Mesenchymal stem cell (in vitro differentiated cells and primary cell): ENCODE measurements at regions not wholly inside any gene's neighbourhood (a gene's known extent, or its start where the extent isn't known, plus 50 kb on each side); places are given as distances from the start of the nearest gene placed in this dataset.

Experiments
- DNase-seq: peaks from one replicate; pipeline ENCODE4 v3.0.0-alpha.2; 2013
- H2AFZ ChIP-seq: one replicate; pipeline ENCODE4 v1.6.1; 2013; ENCODE audit warnings: low read depth, mild to moderate bottlenecking, control low read depth, inconsistent platforms, low read length, moderate library complexity
- H2AK5ac ChIP-seq: 2 replicates; pipeline ENCODE4 v1.6.1; 2013; ENCODE audit warnings: low read length, moderate library complexity, mild to moderate bottlenecking, inconsistent platforms; ENCODE audit not compliant: severe bottlenecking
- H2BK120ac ChIP-seq: one replicate; pipeline ENCODE4 v1.6.1; 2013; ENCODE audit warnings: low read depth, mild to moderate bottlenecking, inconsistent platforms, low read length, moderate library complexity
- H2BK12ac ChIP-seq, 2 experiments: one replicate each; pipeline ENCODE4 v1.6.1; 2013; ENCODE audit warnings: inconsistent platforms in 2 of 2, low read length in 2 of 2, mild to moderate bottlenecking in 2 of 2, moderate library complexity in 2 of 2, control low read depth in 1 of 2
- H2BK15ac ChIP-seq: one replicate; pipeline ENCODE4 v1.6.1; 2013; ENCODE audit warnings: mild to moderate bottlenecking, low read depth, inconsistent platforms; ENCODE audit not compliant: poor library complexity, severe bottlenecking
- H2BK5ac ChIP-seq: 2 replicates; pipeline ENCODE4 v1.6.1; 2013; ENCODE audit warnings: low read depth, mild to moderate bottlenecking, low read length, control low read depth, inconsistent platforms; ENCODE audit not compliant: poor library complexity, severe bottlenecking
- H3K14ac ChIP-seq, 2 experiments: one replicate each; pipeline ENCODE4 v1.6.1; 2013; ENCODE audit warnings: inconsistent platforms in 2 of 2, low read length in 2 of 2, control low read depth in 1 of 2, mild to moderate bottlenecking in 1 of 2, moderate library complexity in 1 of 2
- H3K18ac ChIP-seq, 2 experiments: one replicate each; pipeline ENCODE4 v1.6.1; 2013; ENCODE audit warnings: inconsistent platforms in 2 of 2, low read length in 2 of 2, control low read depth in 1 of 2, low read depth in 1 of 2, mild to moderate bottlenecking in 1 of 2
- H3K23ac ChIP-seq, 2 experiments: one replicate each; pipeline ENCODE4 v1.6.1; 2013; ENCODE audit warnings: inconsistent platforms in 2 of 2, low read length in 2 of 2, mild to moderate bottlenecking in 2 of 2, moderate library complexity in 2 of 2, control low read depth in 1 of 2
- H3K27ac ChIP-seq: 2 replicates; pipeline ENCODE4 v1.5.1; 2013; ENCODE audit warnings: mild to moderate bottlenecking, moderate library complexity, low read length, control low read depth, inconsistent platforms; ENCODE audit not compliant: poor library complexity, severe bottlenecking
- H3K27me3 ChIP-seq, 2 experiments: 2 replicates each; pipeline versions ENCODE4 v1.6.1 to v1.7.0; 2013; ENCODE audit warnings: low read length in 2 of 2, mild to moderate bottlenecking in 2 of 2, moderate library complexity in 2 of 2, control low read depth in 1 of 2, inconsistent platforms in 1 of 2; ENCODE audit not compliant: control insufficient read depth in 1 of 2, insufficient read depth in 1 of 2
- H3K36me3 ChIP-seq, 2 experiments: 2 replicates each; pipeline versions ENCODE4 v1.6.1 to v1.7.0; 2013; ENCODE audit warnings: low read length in 2 of 2, control low read depth in 1 of 2, inconsistent platforms in 1 of 2, low read depth in 1 of 2, mild to moderate bottlenecking in 1 of 2; ENCODE audit not compliant: insufficient read depth in 2 of 2, control insufficient read depth in 1 of 2
- H3K4ac ChIP-seq, 2 experiments: one replicate each; pipeline ENCODE4 v1.6.1; 2013; ENCODE audit warnings: inconsistent platforms in 2 of 2, low read length in 2 of 2, mild to moderate bottlenecking in 2 of 2, moderate library complexity in 2 of 2, control low read depth in 1 of 2, low read depth in 1 of 2
- H3K4me1 ChIP-seq: 2 replicates; pipeline ENCODE4 v1.6.1; 2013; ENCODE audit warnings: low read depth, low read length, control low read depth; ENCODE audit not compliant: control insufficient read depth, insufficient read depth
- H3K4me2 ChIP-seq: 2 replicates; pipeline ENCODE4 v1.6.1; 2013; ENCODE audit warnings: low read length, mild to moderate bottlenecking, inconsistent platforms; ENCODE audit not compliant: poor library complexity, severe bottlenecking
- H3K4me3 ChIP-seq, 2 experiments: 2 replicates each; pipeline versions ENCODE4 v1.5.1 to v1.7.0; 2013; ENCODE audit warnings: low read length in 2 of 2, mild to moderate bottlenecking in 2 of 2, control low read depth in 1 of 2, low read depth in 1 of 2; ENCODE audit not compliant: insufficient read depth in 1 of 2
- H3K79me1 ChIP-seq: replicated peaks from 2 replicates; pipeline ENCODE4 v1.6.1; 2013; ENCODE audit warnings: mild to moderate bottlenecking, control low read depth, low read length, inconsistent platforms; ENCODE audit not compliant: poor library complexity, severe bottlenecking
- H3K9ac ChIP-seq: 2 replicates; pipeline ENCODE4 v1.7.0; 2013; ENCODE audit warnings: mild to moderate bottlenecking, low read length, moderate library complexity
- H3K9me3 ChIP-seq: 2 replicates; pipeline ENCODE4 v1.7.0; 2013; ENCODE audit warnings: mild to moderate bottlenecking, low read length; ENCODE audit not compliant: control insufficient read depth
- H4K8ac ChIP-seq: one replicate; pipeline ENCODE4 v1.6.1; 2013; ENCODE audit warnings: inconsistent platforms, mild to moderate bottlenecking, low read length, moderate library complexity
- H4K91ac ChIP-seq: one replicate; pipeline ENCODE4 v1.6.1; 2013; ENCODE audit warnings: mild to moderate bottlenecking, low read length, inconsistent platforms
- WGBS: methylation state at CpG from one replicate; pipeline ENCODE4 v1.1.7; 2013; ENCODE audit warnings: mixed read lengths; 5-methylcytosine and 5-hydroxymethylcytosine counted together

DNA sequence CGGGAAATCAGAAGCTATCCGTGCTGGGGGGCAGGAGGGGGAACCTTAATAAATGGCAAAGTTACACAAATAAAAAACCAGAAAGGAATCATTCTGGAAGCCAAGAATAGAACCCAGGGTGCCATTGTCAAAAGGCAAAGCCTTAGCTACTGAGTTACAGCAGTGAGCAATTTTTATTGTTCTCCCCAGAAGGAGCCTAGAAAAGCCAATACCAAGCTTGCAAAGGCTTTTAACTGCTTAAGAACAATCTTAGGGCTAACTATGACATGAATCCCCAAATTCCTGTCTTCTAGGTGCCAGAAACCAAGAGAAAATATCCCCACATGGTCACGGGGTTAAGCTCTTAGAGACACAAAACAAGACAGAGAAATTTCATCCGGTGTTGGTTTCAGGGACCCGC lies 482.7 kb downstream of the CCSER2 start:
- Histone ChIP-seq H3K23ac (no peak overlapping the region), H3K14ac (no peak overlapping the region)
- 61% methylated on average over 3 of the region's 5 CpGs for whole genome bisulfite sequencing

DNA sequence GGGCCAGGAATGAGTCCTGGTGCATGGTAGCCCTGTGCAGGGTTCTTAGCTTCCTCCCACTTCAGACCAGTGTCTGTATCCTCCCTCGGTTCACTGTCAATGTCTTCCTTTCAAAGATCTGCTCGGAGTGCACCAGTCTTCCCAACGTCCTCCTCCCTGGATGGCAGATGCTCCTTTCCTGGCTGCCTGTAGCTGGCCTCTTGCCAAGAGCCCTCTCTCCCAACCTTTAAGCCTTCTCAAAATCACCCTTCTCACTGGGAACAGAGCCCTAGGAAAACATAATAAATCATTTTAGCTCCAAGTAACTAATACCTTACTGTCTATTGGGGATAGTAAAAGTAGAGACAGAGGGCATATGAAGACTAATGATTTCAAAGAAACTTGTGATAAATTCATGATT lies 490.6 kb downstream of the CCSER2 start:
- Histone ChIP-seq H3K23ac (no peak overlapping the region), H4K8ac (no peak overlapping the region), H3K9me3 (no peaks in the 10 kb centered on the region), H2BK15ac (no peak overlapping the region), H3K14ac (no peak overlapping the region), H3K27me3 (no peaks in the 10 kb centered on the region), H3K79me1 (no peaks in the 10 kb centered on the region), H2BK5ac (no peak overlapping the region), H2AK5ac (no peak overlapping the region), H3K4me1 (peaks cover 8% of the 10 kb centered on the region), H2BK120ac (no peak overlapping the region), H3K9ac (no peak overlapping the region), H3K4me3 (no peak overlapping the region), H2AFZ (no peak overlapping the region), H3K36me3 (no peaks in the 10 kb centered on the region), H3K4ac (no peak overlapping the region), H3K27ac (no peak overlapping the region), H3K4me2 (no peak overlapping the region), H4K91ac (no peak overlapping the region), H3K18ac (no peak overlapping the region), H2BK12ac (no peak overlapping the region)
- 82% methylated on average over 3 of the region's 3 CpGs for WGBS
- no peak for DNase-seq

More for the DNA sequence above, 482.7 kb downstream of the CCSER2 start:
- Histone ChIP-seq H3K27ac (no peak overlapping the region), H3K9ac (no peak overlapping the region), H3K4me2 (no peak overlapping the region), H3K4ac (no peak overlapping the region), H3K36me3 (no peaks in the 10 kb centered on the region), H4K8ac (no peak overlapping the region), H2BK5ac (no peak overlapping the region), H3K4me1 (no peaks in the 10 kb centered on the region), H2BK15ac (no peak overlapping the region), H3K79me1 (no peaks in the 10 kb centered on the region), H2BK12ac (no peak overlapping the region), H2AK5ac (no peak overlapping the region), H3K4me3 (no peak overlapping the region), H2AFZ (no peak overlapping the region), H3K9me3 (peaks cover 6% of the 10 kb centered on the region), H3K27me3 (no peaks in the 10 kb centered on the region), H3K18ac (no peak overlapping the region), H4K91ac (no peak overlapping the region), H2BK120ac (no peak overlapping the region)
- no peak for DNase-seq

DNA sequence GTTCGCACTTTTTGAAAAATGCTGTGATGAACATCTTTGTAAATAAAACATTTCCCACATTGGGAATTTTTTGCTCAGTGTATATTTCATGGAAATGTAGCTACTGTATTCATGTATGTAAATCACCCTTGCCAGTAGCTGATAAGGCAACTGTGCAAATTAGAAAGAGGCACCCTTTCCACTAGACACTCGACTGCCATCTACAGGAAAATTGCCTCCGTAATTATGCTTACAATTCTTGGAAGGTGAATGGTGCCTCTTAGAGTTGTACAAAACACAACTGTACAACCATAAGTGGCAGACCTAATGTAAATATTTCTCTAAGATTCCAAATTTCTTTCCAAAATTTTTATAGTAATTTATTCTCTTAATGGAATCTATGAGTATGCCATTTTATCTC lies 491.7 kb downstream of the CCSER2 start:
- Histone ChIP-seq H3K4me1 (peaks cover 8% of the 10 kb centered on the region), H3K36me3 (no peaks in the 10 kb centered on the region), H3K27ac (no peak overlapping the region), H2BK15ac (no peak overlapping the region), H3K9me3 (no peaks in the 10 kb centered on the region), H2AFZ (no peak overlapping the region), H2BK120ac (no peak overlapping the region), H4K91ac (no peak overlapping the region), H2BK5ac (no peak overlapping the region), H3K27me3 (no peaks in the 10 kb centered on the region), H3K79me1 (no peaks in the 10 kb centered on the region), H3K23ac (no peak overlapping the region), H3K14ac (no peak overlapping the region), H3K18ac (no peak overlapping the region), H2BK12ac (no peak overlapping the region), H3K4ac (no peak overlapping the region), H3K4me2 (no peak overlapping the region), H3K9ac (no peak overlapping the region), H4K8ac (no peak overlapping the region), H3K4me3 (no peak overlapping the region), H2AK5ac (no peak overlapping the region)
- WGBS, result 83% methylated on average over 1 of the region's 3 CpGs
- DNase-seq, result no peak

DNA sequence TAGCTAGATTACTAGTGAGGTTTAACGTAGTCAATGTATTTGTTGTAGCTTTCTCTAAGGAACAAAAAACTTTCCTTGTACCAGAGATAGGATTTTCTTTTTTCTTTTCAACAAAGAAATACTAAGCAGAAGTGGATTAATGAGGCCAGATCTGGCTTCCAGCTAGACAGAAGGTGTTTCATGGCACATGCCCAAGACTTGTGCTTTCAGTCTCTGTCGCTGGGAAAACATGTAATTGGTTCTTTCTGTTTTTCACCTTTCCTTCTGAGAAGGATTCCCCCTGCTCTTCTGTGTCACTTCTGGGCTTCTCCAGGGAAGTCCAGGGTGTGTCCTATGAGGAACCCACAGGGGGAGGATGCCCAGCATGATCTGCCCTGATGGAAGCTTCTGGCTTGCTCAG lies 492.2 kb downstream of the CCSER2 start:
- no peak overlapping the region for H3K14ac ChIP-seq
- H3K27ac ChIP-seq, result no peak overlapping the region
- H3K9me3 ChIP-seq, result no peaks in the 10 kb centered on the region
- no peak overlapping the region for H2AFZ ChIP-seq
- WGBS, result 89% methylated on average over 1 of the region's 2 CpGs
- H2BK5ac ChIP-seq, result no peak overlapping the region
- H3K36me3 ChIP-seq, result no peaks in the 10 kb centered on the region
- no peak overlapping the region for H2AK5ac ChIP-seq
- H3K4me1 ChIP-seq, result peaks cover 8% of the 10 kb centered on the region
- no peak overlapping the region for H3K23ac ChIP-seq
- no peak overlapping the region for H3K4me3 ChIP-seq
- no peaks in the 10 kb centered on the region for H3K79me1 ChIP-seq
- H3K4me2 ChIP-seq, result no peak overlapping the region
- no peak overlapping the region for H4K8ac ChIP-seq
- no peak overlapping the region for H2BK15ac ChIP-seq
- no peak overlapping the region for H2BK120ac ChIP-seq
- DNase-seq, result no peak
- H3K4ac ChIP-seq, result no peak overlapping the region
- no peak overlapping the region for H4K91ac ChIP-seq
- no peaks in the 10 kb centered on the region for H3K27me3 ChIP-seq
- H3K9ac ChIP-seq, result no peak overlapping the region
- no peak overlapping the region for H2BK12ac ChIP-seq
- no peak overlapping the region for H3K18ac ChIP-seq
